GM19043 (cell line): ENCODE measurements at regions not wholly inside any gene's neighbourhood (a gene's known extent, or its start where the extent isn't known, plus 50 kb on each side); places are given as distances from the start of the nearest gene placed in this dataset.
"Not testable (repeated sequence)": the region's sequence is repeated elsewhere in the genome, so short reads cannot be mapped to it uniquely, and the experiment has no call there.

ENCODE experiments used
- ATAC-seq: cut with Tn5 transposase; IDR thresholded peaks from one replicate; pipeline ENCODE4 v1.9.1; 2021; ENCODE audit warnings: low read depth; ENCODE audit not compliant: unreplicated experiment

GRCh38 chr12:97005174-97005573, 98.1 kb downstream of the NEDD1 start:
- no peak for ATAC-seq

GRCh38 chr12:97005646-97006045, 98.6 kb downstream of the NEDD1 start:
- ATAC-seq: no peak

- no peak for ATAC-seq
These were observed 99.5 kb downstream of the NEDD1 start for GRCh38 chr12:97006585-97006984.

GRCh38 chr12:97016163-97016562, 109.1 kb downstream of the NEDD1 start:
- no peak for ATAC-seq

- no peak for ATAC-seq
These were observed 110.2 kb downstream of the NEDD1 start for GRCh38 chr12:97017213-97017612.

- ATAC-seq: no peak
These were observed 115.6 kb downstream of the NEDD1 start for GRCh38 chr12:97022536-97023230.

GRCh38 chr12:97024393-97024792, 117.3 kb downstream of the NEDD1 start:
- ATAC-seq: no peak

GRCh38 chr12:97026901-97027300, 119.8 kb downstream of the NEDD1 start:
- no peak for ATAC-seq

- no peak for ATAC-seq
These were observed 120.4 kb downstream of the NEDD1 start for GRCh38 chr12:97027482-97027881.

- no peak for ATAC-seq
These were observed 131.1 kb downstream of the NEDD1 start for GRCh38 chr12:97038131-97038530.

GRCh38 chr12:97038834-97039233, 131.8 kb downstream of the NEDD1 start:
- no peak for ATAC-seq

GRCh38 chr12:97046901-97047300, 139.8 kb downstream of the NEDD1 start:
- no peak for ATAC-seq

GRCh38 chr12:97047361-97047760, 140.3 kb downstream of the NEDD1 start:
- no peak for ATAC-seq

GRCh38 chr12:97048421-97049035, 141.5 kb downstream of the NEDD1 start:
- ATAC-seq: no peak

- no peak for ATAC-seq
These were observed 143.5 kb downstream of the NEDD1 start for GRCh38 chr12:97050509-97050908.

- ATAC-seq: no peak
These were observed 144.3 kb downstream of the NEDD1 start for GRCh38 chr12:97051341-97051740.

GRCh38 chr12:97061171-97061570, 154.1 kb downstream of the NEDD1 start:
- no peak for ATAC-seq

- ATAC-seq: no peak
These were observed 156.4 kb downstream of the NEDD1 start for GRCh38 chr12:97063292-97063935.

- no peak for ATAC-seq
These were observed 168.3 kb downstream of the NEDD1 start for GRCh38 chr12:97075161-97075933.

GRCh38 chr12:97075934-97076630, 169.0 kb downstream of the NEDD1 start:
- no peak for ATAC-seq

- not testable (repeated sequence) for ATAC-seq
These were observed 169.9 kb downstream of the NEDD1 start for GRCh38 chr12:97076912-97077311.
